ENCODE measurements at regions not wholly inside any gene's neighbourhood (a gene's known extent, or its start where the extent isn't known, plus 50 kb on each side); places are given as distances from the start of the nearest gene placed in this dataset.

GRCh38 chr14:51511265-51511664 is 140.4 kb upstream of the FRMD6 start:
- DNase-seq (ENCODE audit: low read depth in 2 of 2), result no peak

DNA sequence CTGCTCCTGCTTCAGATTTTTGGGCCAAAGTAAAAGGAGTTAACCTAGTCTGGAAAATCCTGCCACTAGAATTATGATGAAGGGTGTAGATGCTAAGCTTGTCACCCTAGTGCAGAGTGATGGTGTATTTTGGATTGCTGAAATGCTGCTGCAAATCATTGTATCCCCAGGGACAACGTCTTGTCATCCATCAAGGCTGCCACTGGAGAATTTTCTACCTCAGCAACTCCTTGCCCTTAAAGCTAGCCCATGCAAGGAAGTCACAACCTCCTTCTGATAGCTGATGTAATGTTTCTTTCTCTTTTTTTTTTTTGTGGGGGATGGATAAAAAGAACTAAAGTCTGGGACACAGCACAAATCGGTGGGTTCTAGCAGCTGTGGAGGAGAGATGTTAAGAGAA is 139.4 kb upstream of the FRMD6 start:
- no peak for DNase-seq (ENCODE audit: low read depth in 2 of 2)

- DNase-seq (ENCODE audit: low read depth in 2 of 2), result no peak
Observed at GRCh38 chr14:51513281-51513680, 138.4 kb upstream of the FRMD6 start.

DNA sequence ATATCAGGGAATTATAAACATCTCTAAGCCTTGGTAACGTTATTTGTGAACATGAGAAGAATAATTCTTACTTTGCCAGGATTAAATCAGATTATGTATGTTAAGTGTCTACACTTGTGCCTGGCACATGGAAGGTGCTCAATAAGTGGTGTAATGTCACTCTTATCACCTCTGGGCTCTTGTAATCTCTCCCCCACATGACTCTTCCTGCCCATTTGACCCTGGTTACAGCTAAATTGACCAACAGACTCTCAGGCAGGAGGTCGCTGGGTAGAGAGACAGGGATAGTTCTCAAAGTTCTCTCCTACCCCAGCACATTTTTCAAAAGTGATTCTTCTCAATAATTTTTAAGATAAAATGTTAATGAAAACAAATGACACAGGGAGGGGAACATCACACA is 137.8 kb upstream of the FRMD6 start:
- no peak for DNase-seq (ENCODE audit: low read depth in 2 of 2)

DNA sequence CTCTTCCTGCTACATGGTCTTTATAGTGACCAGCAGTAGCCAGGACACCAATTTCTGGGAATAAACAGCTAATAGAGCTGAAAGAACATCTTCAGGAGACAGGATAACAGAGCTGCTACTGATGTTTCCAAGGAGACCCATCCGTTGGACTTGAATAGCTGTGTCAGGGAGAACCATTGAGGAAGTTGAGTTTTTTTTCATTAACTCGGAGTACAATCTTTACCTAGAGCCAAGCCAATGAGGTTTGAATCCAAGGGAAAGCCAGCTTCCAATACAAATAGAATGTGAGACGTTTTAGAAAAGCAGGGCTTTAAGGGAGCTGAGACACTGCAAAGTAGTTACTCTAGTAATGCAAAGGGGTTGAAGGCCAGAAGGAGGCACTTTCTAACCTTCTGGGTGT is 136.1 kb upstream of the FRMD6 start:
- DNase-seq (ENCODE audit: low read depth in 2 of 2), result no peak

DNA sequence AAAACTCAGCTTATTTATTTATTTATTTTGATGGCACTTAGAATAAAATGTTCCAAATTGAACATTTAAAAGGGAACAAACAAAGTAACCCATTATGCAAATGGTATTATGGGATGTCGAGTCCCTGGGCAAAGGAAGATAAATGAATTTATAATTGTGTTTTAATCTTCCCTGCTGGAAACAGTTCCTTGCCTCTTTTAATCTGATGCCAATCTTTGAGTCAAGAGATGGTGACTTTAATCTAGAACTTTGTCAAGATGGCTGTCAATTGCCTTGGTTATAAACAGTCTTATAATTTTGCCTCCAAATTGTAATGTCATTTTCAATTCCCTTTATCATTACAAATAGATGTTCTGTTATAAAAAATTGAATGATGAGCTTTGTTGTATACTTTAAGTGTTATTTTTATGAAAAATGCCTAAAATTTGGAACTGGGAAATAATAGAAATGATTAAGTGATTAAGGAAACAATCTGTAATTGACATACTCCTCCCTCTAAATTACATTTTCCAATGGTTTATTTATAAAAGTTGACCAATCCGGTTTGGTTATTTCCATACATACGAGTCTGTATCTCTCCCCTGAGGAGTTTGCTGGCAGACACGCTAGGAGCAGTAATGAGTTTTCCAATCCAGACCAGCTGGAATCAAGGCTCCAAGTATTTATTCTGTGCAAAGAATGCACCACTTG is 134.9 kb upstream of the FRMD6 start:
- no peak for DNase-seq (ENCODE audit: low read depth in 2 of 2)

- no peak for DNase-seq (ENCODE audit: low read depth in 2 of 2)
Observed at GRCh38 chr14:51518280-51518679, 133.4 kb upstream of the FRMD6 start.

DNA sequence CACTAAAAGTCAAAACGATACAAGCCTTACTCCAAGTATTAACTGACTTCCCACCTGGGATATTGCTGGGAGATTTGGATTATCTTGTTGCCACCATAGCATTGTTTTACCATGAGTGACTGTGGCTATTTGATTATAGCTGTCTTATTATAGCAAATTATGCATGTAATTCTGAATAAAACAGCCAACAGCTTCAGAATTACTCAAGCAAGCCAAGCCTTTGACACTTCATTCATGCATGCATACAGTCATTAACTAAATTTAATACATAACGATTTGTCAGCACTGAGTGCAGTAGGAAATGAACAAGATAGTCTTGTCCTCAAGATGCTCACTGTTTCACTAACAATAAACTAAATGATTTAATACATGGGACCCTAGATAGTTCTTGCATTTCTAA is 133.0 kb upstream of the FRMD6 start:
- no peak for DNase-seq (ENCODE audit: low read depth in 2 of 2)

DNA sequence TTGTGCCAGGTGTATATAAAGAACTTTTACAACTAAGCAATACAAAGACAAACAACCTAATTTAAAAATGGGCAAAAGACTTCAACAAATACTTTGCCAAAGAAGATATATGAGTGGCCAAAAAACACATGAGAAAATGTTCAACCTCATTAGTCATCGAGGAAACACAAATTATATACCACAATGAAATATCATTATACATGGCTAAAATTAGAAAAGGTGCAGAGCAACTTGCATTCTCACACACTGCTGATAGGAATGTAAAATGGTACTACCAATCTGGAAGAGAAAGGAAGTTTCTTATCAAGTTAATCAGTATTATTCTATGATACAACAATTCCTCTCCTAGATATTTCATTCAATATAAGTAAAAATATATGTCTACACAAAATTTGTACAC is 131.6 kb upstream of the FRMD6 start:
- peak in 1 of 2 donors; percentile 65 for DNase-seq (ENCODE audit: low read depth in 2 of 2)

GRCh38 chr14:51521764-51522163 is 129.9 kb upstream of the FRMD6 start:
- no peak for DNase-seq (ENCODE audit: low read depth in 2 of 2)

GRCh38 chr14:51523243-51523642 is 128.5 kb upstream of the FRMD6 start:
- DNase-seq (ENCODE audit: low read depth in 2 of 2), result no peak

- DNase-seq (ENCODE audit: low read depth in 2 of 2), result no peak
Observed at GRCh38 chr14:51525739-51526138, 126.0 kb upstream of the FRMD6 start.

DNA sequence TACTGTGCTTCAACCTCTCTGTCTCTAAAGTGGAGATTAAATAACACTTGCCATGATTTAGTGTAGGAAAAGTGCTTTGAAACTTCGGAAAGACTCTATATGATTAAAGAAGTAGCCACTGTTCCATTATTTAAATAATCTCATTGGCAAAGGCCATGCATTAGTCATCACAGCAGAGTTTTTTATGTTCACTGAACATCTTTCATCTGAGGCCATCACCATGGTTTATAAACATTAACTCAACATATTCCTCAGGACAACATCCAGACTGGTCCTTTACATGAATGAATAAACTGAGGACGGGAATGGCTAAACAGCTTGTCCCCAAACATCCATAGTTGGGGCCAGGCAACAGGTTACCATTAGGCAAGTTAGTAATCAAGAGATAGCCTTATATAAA is 124.6 kb upstream of the FRMD6 start:
- peak in 1 of 2 donors; percentile 56 for DNase-seq (ENCODE audit: low read depth in 2 of 2)

DNA sequence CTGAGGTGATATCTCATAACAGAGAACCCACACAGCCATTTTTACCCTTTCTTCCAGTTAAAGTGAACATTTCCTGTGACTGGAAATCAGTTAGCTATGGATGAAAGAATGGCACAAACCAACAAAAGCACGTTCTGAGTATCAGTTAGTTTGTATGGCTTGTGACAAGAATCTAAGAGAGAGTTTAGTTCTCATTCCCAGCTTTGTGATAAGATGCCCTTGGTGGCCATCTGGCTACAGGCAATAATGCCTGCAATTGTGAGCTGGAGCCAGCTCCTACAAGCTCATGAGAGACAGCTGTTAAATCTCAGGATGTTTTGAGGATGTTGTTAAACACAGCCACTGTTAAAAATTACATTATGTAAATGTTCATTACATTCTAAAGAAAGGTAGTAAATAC is 122.0 kb upstream of the FRMD6 start:
- no peak for DNase-seq (ENCODE audit: low read depth in 2 of 2)

DNA sequence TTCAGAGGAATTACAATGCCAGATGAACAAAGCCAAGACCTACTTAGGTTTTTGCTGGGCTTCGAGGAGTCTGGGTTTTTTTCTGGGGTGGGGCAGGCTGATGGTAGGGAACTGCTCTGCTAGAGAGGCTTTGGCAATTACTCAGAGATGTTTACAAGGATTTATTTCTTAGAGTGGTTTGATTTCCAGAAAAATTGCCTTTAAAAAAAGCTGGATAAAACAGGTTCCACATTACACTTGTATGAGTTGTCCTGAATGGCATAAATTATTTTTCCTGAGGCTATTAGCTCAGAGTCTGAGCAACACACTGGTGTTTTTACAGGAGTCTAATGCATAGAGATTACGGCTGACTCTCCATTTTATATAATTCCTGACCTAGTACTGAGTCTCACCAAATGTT is 118.5 kb upstream of the FRMD6 start:
- no peak for DNase-seq (ENCODE audit: low read depth in 2 of 2)

DNA sequence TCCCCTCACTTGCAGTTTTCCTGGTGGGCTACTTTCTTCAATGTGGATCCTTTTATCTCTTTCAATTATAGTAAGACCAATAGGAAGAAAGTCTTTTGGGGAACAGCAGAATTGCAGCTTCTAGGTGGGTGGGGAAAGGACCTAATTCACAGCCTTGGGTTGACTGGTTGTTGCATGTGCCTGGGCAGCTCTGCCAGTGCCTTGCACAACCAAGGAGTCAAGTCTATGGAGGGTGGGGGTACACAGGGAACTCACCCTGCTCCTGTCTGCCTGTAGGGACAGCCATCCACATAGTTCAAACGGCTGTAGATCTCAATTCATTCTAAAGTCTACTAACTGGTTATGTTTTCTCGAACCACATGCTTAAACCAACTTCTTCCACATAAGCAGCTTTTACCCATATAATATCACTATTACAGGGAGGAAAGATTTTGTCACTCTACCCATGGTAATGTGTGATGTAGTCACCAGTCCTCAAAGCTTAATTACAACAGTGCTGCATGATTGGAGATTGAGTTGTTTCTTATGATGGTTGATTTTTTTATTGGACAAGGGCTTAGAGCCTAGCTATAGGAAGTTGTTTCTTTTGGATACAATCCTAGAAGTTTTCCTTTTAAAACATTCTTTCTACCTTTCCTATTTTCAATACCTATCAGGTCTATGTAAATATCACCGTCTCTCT is 117.7 kb upstream of the FRMD6 start:
- peak in 1 of 2 donors; percentile 54 for DNase-seq (ENCODE audit: low read depth in 2 of 2)

DNA sequence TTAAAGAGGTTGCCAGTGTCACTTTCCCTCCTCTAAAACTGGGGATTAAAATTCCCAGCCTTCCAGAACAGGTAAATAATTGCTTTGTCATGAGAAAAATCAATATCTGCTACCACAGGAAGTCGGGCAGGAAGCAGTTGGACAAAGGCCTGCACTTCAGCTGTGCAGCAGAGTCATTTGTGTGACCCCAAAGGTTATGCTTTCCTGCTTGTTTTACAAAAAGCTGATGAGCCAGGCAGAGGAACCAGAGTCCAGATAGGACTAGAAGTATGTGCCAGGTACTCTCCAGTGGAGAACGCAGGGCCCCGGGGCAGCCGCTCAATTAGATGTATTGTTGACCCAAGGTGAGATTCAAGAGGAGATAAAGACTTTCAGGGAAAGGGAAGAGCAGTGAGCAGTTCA is 117.1 kb upstream of the FRMD6 start:
- DNase-seq (ENCODE audit: low read depth in 2 of 2), result peak; percentile 93 to 98

DNA sequence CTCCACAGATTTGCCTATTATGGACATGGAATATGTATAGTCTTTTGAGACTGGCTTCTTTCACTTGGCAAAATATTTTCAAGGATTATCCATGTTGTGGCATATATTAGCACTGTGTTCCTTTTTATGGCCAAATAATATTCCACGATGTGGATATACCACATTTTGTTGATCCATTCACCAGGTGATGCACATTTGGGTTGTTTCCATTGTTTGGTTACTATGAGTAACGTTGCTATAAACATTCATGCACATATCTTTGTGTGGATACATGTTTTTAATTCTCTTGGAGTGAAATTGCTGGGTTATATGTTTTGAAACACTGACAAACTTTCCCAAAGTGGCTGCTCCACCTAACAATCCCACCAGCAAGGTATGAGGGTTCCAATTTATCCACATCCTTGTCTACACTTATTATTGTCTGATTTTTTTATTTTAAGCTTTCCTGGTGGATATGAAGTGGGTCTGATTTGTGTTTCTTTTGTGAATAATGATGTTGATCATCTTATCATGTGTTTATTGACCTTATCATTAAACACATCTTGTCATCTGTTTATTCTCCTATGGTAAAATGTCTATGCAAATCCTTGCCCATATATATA is 116.2 kb upstream of the FRMD6 start:
- peak; percentile 24 to 50 for DNase-seq (ENCODE audit: low read depth in 2 of 2)

GRCh38 chr14:51538973-51539372 is 112.7 kb upstream of the FRMD6 start:
- DNase-seq (ENCODE audit: low read depth in 2 of 2), result no peak

- peak in 1 of 2 donors; percentile 87 for DNase-seq (ENCODE audit: low read depth in 2 of 2)
Observed at GRCh38 chr14:51539571-51540037, 112.1 kb upstream of the FRMD6 start.

DNA sequence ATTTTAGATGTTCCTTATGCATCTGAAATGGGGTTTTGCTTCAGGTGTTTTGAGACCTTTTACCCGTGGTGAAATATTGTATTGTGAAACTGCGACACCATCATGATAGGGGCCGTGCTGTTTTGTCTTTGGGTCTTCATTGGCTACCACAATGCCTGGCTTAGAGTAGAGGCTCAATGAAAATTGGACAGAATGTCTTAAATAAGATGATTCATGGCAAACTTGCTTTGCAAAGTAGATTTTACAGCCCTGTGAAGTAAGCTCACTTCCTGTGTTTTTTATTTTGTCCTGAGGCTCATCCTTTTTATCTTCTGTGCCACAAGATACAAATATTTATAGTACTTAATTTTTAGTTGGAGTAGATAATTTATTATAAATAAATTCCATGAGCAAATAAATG is 111.3 kb upstream of the FRMD6 start:
- peak in 1 of 2 donors; percentile 31 for DNase-seq (ENCODE audit: low read depth in 2 of 2)

DNA sequence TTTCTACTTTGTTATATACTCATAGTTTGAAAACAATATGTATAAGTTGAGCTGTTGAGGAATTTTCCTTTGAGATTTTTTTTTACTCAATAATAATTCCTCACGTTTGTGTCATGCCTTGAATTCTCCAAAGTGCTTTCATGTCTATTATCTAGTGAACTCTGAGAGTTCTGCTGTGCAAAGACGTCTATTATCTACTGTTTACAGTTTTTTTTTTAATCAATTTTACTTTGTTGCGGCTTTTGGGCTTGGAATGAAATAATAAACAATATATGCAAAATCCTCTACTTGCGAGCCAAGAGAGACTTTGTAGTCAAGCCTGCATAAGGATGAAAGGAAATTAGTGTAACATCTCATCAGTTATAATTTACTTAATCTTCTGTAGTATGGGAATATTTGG is 107.2 kb upstream of the FRMD6 start:
- no peak for DNase-seq (ENCODE audit: low read depth in 2 of 2)

DNA sequence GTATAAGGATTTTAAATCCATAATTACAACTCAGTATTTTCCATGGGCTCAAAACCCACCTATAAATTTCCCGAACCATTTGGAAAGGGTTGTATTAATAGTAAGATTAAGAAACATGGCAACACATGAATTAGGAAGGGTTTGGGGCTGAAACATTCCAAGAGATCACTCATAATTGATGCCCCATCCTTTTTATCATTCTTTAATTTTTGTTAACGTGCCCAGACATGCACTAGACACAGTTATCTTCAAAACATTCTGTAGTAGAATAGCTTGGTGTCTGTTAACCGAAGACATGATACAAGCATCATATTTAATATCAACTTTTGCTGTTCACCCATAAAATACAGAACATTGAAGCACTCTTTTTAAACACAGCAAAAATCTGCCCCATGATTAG is 106.8 kb upstream of the FRMD6 start:
- DNase-seq (ENCODE audit: low read depth in 2 of 2), result no peak

Data from dermis microvascular lymphatic vessel endothelial cell (primary cell).